ENCODE measurements at regions not wholly inside any gene's neighbourhood (a gene's known extent, or its start where the extent isn't known, plus 50 kb on each side); places are given as distances from the start of the nearest gene placed in this dataset.

GRCh38 chr2:150569761-150570160, 82.3 kb upstream of the RND3 start:
- no peak for TF ChIP-seq CTCF (IDR thresholded peaks at IDR 0.05)
- no peak for TF ChIP-seq EZH2phosphoT487 (IDR thresholded peaks at IDR 0.05)
- TF ChIP-seq EZH2 (IDR thresholded peaks at IDR 0.05): no peak
